OCI-LY1 (cell line): ENCODE measurements at regions not wholly inside any gene's neighbourhood (a gene's known extent, or its start where the extent isn't known, plus 50 kb on each side); places are given as distances from the start of the nearest gene placed in this dataset.

Experiments
- H2AFZ ChIP-seq: fragments of 200-600 bp; sonication (generic), shearing (Covaris generic); 2 replicates; pipeline ENCODE4 v1.6.0; 2014; ENCODE audit warnings: antibody characterized with exemption, mild to moderate bottlenecking, low read length
- H3F3A ChIP-seq: fragments of 200-600 bp; sonication (generic), shearing (Covaris generic); 2 replicates; pipeline ENCODE4 v1.6.0; 2014; ENCODE audit warnings: mild to moderate bottlenecking, antibody characterized with exemption, low read length, moderate library complexity; ENCODE audit not compliant: insufficient read depth
- H3K27ac ChIP-seq: fragments of 200-600 bp; sonication (generic); 2 replicates; pipeline ENCODE4 v1.5.1; 2014; ENCODE audit warnings: low read length, mixed run types, mild to moderate bottlenecking, low read depth; ENCODE audit not compliant: poor library complexity, severe bottlenecking
- H3K27me3 ChIP-seq: fragments of 200-600 bp; sonication (generic); 2 replicates; pipeline ENCODE4 v1.6.0; 2014; ENCODE audit warnings: antibody characterized with exemption, mild to moderate bottlenecking, low read length, moderate library complexity; ENCODE audit not compliant: insufficient read depth
- H3K36me3 ChIP-seq: fragments of 200-600 bp; sonication (generic); 2 replicates; pipeline ENCODE4 v1.6.1; 2014; ENCODE audit warnings: mild to moderate bottlenecking, antibody characterized with exemption, low read length, moderate library complexity, mixed read lengths; ENCODE audit not compliant: insufficient read depth
- H3K4me1 ChIP-seq: fragments of 200-600 bp; sonication (generic); 2 replicates; pipeline ENCODE4 v1.5.1; 2014; ENCODE audit warnings: mild to moderate bottlenecking, low read length, moderate library complexity; ENCODE audit not compliant: insufficient read depth, severe bottlenecking
- H3K4me2 ChIP-seq: fragments of 200-600 bp; sonication (generic), shearing (Covaris generic); 2 replicates; pipeline ENCODE4 v1.6.1; 2014; ENCODE audit warnings: low read length
- H3K4me3 ChIP-seq: fragments of 200-600 bp; sonication (generic); 2 replicates; pipeline ENCODE4 v1.5.1; 2014; ENCODE audit warnings: low read length, low read depth, mild to moderate bottlenecking, mixed read lengths; ENCODE audit not compliant: poor library complexity, severe bottlenecking
- H3K79me2 ChIP-seq: fragments of 200-600 bp; shearing (Covaris generic); 2 replicates; pipeline ENCODE4 v1.6.1; 2016; ENCODE audit warnings: mixed run types, low read length, mixed read lengths; ENCODE audit not compliant: insufficient read depth
- H3K9ac ChIP-seq: fragments of 200-600 bp; sonication (generic), shearing (Covaris generic); 2 replicates; pipeline ENCODE4 v1.6.1; 2014; ENCODE audit warnings: mild to moderate bottlenecking, low read length, mixed read lengths
- H3K9me2 ChIP-seq: fragments of 200-600 bp; sonication (generic), shearing (Covaris generic); 2 replicates; pipeline ENCODE4 v1.6.1; 2014; ENCODE audit warnings: low read depth, mild to moderate bottlenecking, low read length, mixed read lengths
- H3K9me3 ChIP-seq: fragments of 200-600 bp; shearing (Covaris generic); 2 replicates; pipeline ENCODE4 v1.6.1; 2014; ENCODE audit warnings: low read length, mixed read lengths
- H4K20me1 ChIP-seq: fragments of 200-600 bp; sonication (generic), shearing (Covaris generic); 2 replicates; pipeline ENCODE4 v1.6.0; 2016; ENCODE audit warnings: mild to moderate bottlenecking, low read length; ENCODE audit not compliant: insufficient read depth
- EZH2 ChIP-seq: fragments of 200-600 bp; sonication (generic), shearing (Covaris generic); IDR thresholded peaks from 2 replicates; pipeline ENCODE4 v1.8.0; 2017; ENCODE audit warnings: borderline replicate concordance, mixed run types, mild to moderate bottlenecking, antibody characterized with exemption, low read length, moderate library complexity, mixed read lengths
- TF ChIP-seq, protein P1 (sequence below): fragments of 200-600 bp; sonication (generic), shearing (Covaris generic); IDR thresholded peaks from 2 replicates; pipeline ENCODE4 v1.5.1; 2017; ENCODE audit warnings: mild to moderate bottlenecking, antibody characterized with exemption, low read length, moderate library complexity, mixed read lengths

DNA sequence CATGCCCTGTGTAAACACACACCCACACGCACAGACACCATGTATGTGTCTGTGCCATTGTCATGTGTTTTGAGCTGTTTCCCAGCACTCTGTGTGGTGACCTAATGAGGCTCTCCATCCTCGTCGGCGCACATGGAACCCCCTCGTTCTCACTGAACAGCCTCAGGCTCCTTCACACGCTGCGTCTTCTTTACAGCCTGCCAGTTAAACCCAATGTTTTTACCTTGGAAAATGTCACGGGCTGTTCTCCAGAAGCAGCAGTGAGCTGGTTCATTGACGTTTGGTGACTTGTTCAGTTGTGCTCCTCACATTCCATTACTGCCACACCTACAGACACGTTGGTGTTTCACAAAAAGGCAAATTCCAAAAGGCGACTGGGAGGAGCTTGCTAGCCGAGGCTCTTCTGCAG lies 201.0 kb upstream of the FOXQ1 start:
- no peak for TF ChIP-seq EZH2
- TF ChIP-seq, protein P1, sequence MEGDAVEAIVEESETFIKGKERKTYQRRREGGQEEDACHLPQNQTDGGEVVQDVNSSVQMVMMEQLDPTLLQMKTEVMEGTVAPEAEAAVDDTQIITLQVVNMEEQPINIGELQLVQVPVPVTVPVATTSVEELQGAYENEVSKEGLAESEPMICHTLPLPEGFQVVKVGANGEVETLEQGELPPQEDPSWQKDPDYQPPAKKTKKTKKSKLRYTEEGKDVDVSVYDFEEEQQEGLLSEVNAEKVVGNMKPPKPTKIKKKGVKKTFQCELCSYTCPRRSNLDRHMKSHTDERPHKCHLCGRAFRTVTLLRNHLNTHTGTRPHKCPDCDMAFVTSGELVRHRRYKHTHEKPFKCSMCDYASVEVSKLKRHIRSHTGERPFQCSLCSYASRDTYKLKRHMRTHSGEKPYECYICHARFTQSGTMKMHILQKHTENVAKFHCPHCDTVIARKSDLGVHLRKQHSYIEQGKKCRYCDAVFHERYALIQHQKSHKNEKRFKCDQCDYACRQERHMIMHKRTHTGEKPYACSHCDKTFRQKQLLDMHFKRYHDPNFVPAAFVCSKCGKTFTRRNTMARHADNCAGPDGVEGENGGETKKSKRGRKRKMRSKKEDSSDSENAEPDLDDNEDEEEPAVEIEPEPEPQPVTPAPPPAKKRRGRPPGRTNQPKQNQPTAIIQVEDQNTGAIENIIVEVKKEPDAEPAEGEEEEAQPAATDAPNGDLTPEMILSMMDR, result no peak
- H3K4me1 ChIP-seq, result no peaks in the 10 kb centered on the region
- H3K9ac ChIP-seq, result no peak overlapping the region
- no peaks in the 10 kb centered on the region for H3K9me3 ChIP-seq
- no peaks in the 10 kb centered on the region for H3K79me2 ChIP-seq
- H3K4me2 ChIP-seq, result no peak overlapping the region
- no peaks in the 10 kb centered on the region for H3K9me2 ChIP-seq
- H4K20me1 ChIP-seq, result no peaks in the 10 kb centered on the region
- no peak overlapping the region for H2AFZ ChIP-seq
- H3K36me3 ChIP-seq, result no peaks in the 10 kb centered on the region
- H3K27ac ChIP-seq, result no peak overlapping the region
- no peaks in the 10 kb centered on the region for H3K27me3 ChIP-seq
- H3K4me3 ChIP-seq, result no peak overlapping the region
- H3F3A ChIP-seq, result no peaks in the 10 kb centered on the region

GRCh38 chr6:1110164-1110563 lies 201.7 kb upstream of the FOXQ1 start:
- Histone ChIP-seq H3K27me3 (no peaks in the 10 kb centered on the region), H3K4me1 (no peaks in the 10 kb centered on the region), H3K4me3 (no peak overlapping the region), H4K20me1 (no peaks in the 10 kb centered on the region), H2AFZ (no peak overlapping the region), H3K79me2 (no peaks in the 10 kb centered on the region), H3K36me3 (no peaks in the 10 kb centered on the region), H3K27ac (no peak overlapping the region), H3K9ac (no peak overlapping the region), H3K9me2 (no peaks in the 10 kb centered on the region), H3K9me3 (no peaks in the 10 kb centered on the region), H3F3A (no peaks in the 10 kb centered on the region), H3K4me2 (no peak overlapping the region)
- TF ChIP-seq, protein P1, result no peak
- TF ChIP-seq EZH2, result no peak

GRCh38 chr6:1109134-1109533 lies 202.8 kb upstream of the FOXQ1 start:
- H3K4me3 ChIP-seq, result no peak overlapping the region
- H3K36me3 ChIP-seq, result no peaks in the 10 kb centered on the region
- H3K4me1 ChIP-seq, result no peaks in the 10 kb centered on the region
- no peaks in the 10 kb centered on the region for H3K9me2 ChIP-seq
- no peaks in the 10 kb centered on the region for H3K9me3 ChIP-seq
- H3F3A ChIP-seq, result no peaks in the 10 kb centered on the region
- no peaks in the 10 kb centered on the region for H3K27me3 ChIP-seq
- no peaks in the 10 kb centered on the region for H4K20me1 ChIP-seq
- no peak for TF ChIP-seq EZH2
- TF ChIP-seq, protein P1, result no peak
- no peak overlapping the region for H3K4me2 ChIP-seq
- no peak overlapping the region for H3K27ac ChIP-seq
- H3K79me2 ChIP-seq, result no peaks in the 10 kb centered on the region
- no peak overlapping the region for H2AFZ ChIP-seq
- H3K9ac ChIP-seq, result no peak overlapping the region
